ENCODE measurements at regions not wholly inside any gene's neighbourhood (a gene's known extent, or its start where the extent isn't known, plus 50 kb on each side); places are given as distances from the start of the nearest gene placed in this dataset.

GRCh38 chr18:47341678-47342077 lies 90.2 kb upstream of the SKOR2 start:
- ATAC-seq: no peak
- H3K36me3 ChIP-seq (ENCODE audit: low read depth): no peaks in the 10 kb centered on the region
- no peak for DNase-seq
- H3K4me3 ChIP-seq: no peak overlapping the region
- TF ChIP-seq CTCF (IDR thresholded peaks at IDR 0.05): no peak
- H3K4me1 ChIP-seq (ENCODE audit: low read depth): no peaks in the 10 kb centered on the region
- intact Hi-C loops (cut with DNase I, micrococcal nuclease): no loop called here
- H3K9me3 ChIP-seq: no peaks in the 10 kb centered on the region

GRCh38 chr18:47334966-47335365 lies 83.5 kb upstream of the SKOR2 start:
- ATAC-seq: no peak
- no peak for DNase-seq
- intact Hi-C loops (cut with DNase I, micrococcal nuclease): no loop called here

GRCh38 chr18:47333926-47334635 lies 82.6 kb upstream of the SKOR2 start:
- no peaks in the 10 kb centered on the region for H3K4me1 ChIP-seq (ENCODE audit: low read depth)
- H3K36me3 ChIP-seq (ENCODE audit: low read depth): no peaks in the 10 kb centered on the region
- no peak for TF ChIP-seq CTCF (IDR thresholded peaks at IDR 0.05)
- no peak for DNase-seq
- no peak overlapping the region for H3K4me3 ChIP-seq
- intact Hi-C loops (cut with DNase I, micrococcal nuclease): no loop called here
- H3K9me3 ChIP-seq: no peaks in the 10 kb centered on the region
- no peak for ATAC-seq

More at GRCh38 chr18:47334966-47335365, 83.5 kb upstream of the SKOR2 start:
- H3K9me3 ChIP-seq: no peaks in the 10 kb centered on the region
- H3K4me3 ChIP-seq: no peak overlapping the region
- H3K4me1 ChIP-seq (ENCODE audit: low read depth): no peaks in the 10 kb centered on the region
- H3K36me3 ChIP-seq (ENCODE audit: low read depth): no peaks in the 10 kb centered on the region
- TF ChIP-seq CTCF (IDR thresholded peaks at IDR 0.05): no peak

GRCh38 chr18:47331641-47332040 lies 80.2 kb upstream of the SKOR2 start:
- ATAC-seq: no peak
- Histone ChIP-seq H3K4me3 (no peak overlapping the region), H3K9me3 (no peaks in the 10 kb centered on the region), H3K4me1 (ENCODE audit: low read depth) (no peaks in the 10 kb centered on the region), H3K36me3 (ENCODE audit: low read depth) (no peaks in the 10 kb centered on the region)
- DNase-seq: no peak
- TF ChIP-seq CTCF (IDR thresholded peaks at IDR 0.05): no peak
- intact Hi-C loops (cut with DNase I, micrococcal nuclease): no loop called here

GRCh38 chr18:47331026-47331425 lies 79.6 kb upstream of the SKOR2 start:
- intact Hi-C loops (cut with DNase I, micrococcal nuclease): no loop called here
- Histone ChIP-seq H3K36me3 (ENCODE audit: low read depth) (no peaks in the 10 kb centered on the region), H3K9me3 (no peaks in the 10 kb centered on the region), H3K4me3 (no peak overlapping the region), H3K4me1 (ENCODE audit: low read depth) (no peaks in the 10 kb centered on the region)
- ATAC-seq (no peak), DNase-seq (no peak)
- TF ChIP-seq CTCF (IDR thresholded peaks at IDR 0.05): no peak

- Histone ChIP-seq H3K4me1 (ENCODE audit: low read depth) (no peaks in the 10 kb centered on the region), H3K9me3 (no peaks in the 10 kb centered on the region), H3K36me3 (ENCODE audit: low read depth) (no peaks in the 10 kb centered on the region), H3K4me3 (no peak overlapping the region)
- DNase-seq (no peak), ATAC-seq (no peak)
- intact Hi-C loops (cut with DNase I, micrococcal nuclease): no loop called here
- no peak for TF ChIP-seq CTCF (IDR thresholded peaks at IDR 0.05)
These were observed 71.7 kb upstream of the SKOR2 start for GRCh38 chr18:47323158-47323557.
